22Rv1 (cell line): ENCODE measurements at regions not wholly inside any gene's neighbourhood (a gene's known extent, or its start where the extent isn't known, plus 50 kb on each side); places are given as distances from the start of the nearest gene placed in this dataset.
"Not testable (repeated sequence)": the region's sequence is repeated elsewhere in the genome, so short reads cannot be mapped to it uniquely, and the experiment has no call there.

Experiments
- H3K27ac ChIP-seq: fragments of 450-650 bp; 2 replicates; pipeline ENCODE4 v1.5.1; 2017
- ZFX ChIP-seq: fragments of 450-650 bp; IDR thresholded peaks from 2 replicates; pipeline ENCODE4 v1.6.1; 2017; ENCODE audit warnings: antibody characterized with exemption, borderline replicate concordance
- TF ChIP-seq, protein P1 (sequence below): fragments of 450-650 bp; IDR thresholded peaks from 2 replicates; pipeline ENCODE4 v1.5.1; 2017; ENCODE audit warnings: mild to moderate bottlenecking

DNA sequence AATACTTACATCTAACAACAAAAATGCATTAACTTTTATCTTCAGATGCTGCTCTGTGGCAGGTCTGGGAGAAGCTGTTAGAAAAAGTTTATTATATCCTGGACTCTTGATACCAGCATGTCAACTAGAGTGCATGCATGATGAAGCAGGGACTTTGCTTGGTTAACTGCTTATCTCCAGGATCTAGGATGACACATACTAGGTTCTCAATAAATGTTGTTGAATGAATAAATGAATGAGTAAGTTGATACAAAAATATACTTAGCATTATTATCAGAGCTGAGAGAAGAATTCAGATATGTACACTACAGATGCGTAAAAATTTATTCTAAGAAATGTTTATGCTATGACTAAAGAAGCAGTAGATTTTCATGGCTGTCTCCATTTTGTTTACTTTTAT lies 304.3 kb downstream of the LTN1 start:
- H3K27ac ChIP-seq, result no peak overlapping the region
- TF ChIP-seq, protein P1, sequence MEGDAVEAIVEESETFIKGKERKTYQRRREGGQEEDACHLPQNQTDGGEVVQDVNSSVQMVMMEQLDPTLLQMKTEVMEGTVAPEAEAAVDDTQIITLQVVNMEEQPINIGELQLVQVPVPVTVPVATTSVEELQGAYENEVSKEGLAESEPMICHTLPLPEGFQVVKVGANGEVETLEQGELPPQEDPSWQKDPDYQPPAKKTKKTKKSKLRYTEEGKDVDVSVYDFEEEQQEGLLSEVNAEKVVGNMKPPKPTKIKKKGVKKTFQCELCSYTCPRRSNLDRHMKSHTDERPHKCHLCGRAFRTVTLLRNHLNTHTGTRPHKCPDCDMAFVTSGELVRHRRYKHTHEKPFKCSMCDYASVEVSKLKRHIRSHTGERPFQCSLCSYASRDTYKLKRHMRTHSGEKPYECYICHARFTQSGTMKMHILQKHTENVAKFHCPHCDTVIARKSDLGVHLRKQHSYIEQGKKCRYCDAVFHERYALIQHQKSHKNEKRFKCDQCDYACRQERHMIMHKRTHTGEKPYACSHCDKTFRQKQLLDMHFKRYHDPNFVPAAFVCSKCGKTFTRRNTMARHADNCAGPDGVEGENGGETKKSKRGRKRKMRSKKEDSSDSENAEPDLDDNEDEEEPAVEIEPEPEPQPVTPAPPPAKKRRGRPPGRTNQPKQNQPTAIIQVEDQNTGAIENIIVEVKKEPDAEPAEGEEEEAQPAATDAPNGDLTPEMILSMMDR, result no peak
- no peak for TF ChIP-seq ZFX

DNA sequence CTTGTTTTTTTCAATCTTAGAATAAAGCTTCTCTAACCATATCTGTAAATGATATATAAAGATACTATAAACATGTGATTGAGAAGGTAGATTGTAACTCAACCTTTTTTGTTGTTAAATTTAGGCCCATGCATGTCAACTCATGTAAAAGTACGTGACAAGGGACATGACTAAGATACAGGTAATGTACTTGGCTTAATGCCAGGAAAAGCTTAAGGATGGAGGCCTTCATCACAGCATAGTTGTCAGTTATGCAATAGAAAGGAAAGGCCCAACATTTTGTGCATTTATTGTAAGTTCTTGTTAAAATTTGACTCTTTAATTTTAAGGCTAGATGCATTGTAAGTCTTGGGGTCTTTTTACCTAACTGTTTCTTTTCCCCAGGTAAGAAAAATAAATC lies 305.1 kb downstream of the LTN1 start:
- H3K27ac ChIP-seq, result no peak overlapping the region
- TF ChIP-seq, protein P1, result no peak
- TF ChIP-seq ZFX, result no peak

GRCh38 chr21:28683982-28684752 lies 308.5 kb downstream of the LTN1 start:
- no peak overlapping the region for H3K27ac ChIP-seq
- TF ChIP-seq, protein P1, result no peak
- TF ChIP-seq ZFX, result no peak

DNA sequence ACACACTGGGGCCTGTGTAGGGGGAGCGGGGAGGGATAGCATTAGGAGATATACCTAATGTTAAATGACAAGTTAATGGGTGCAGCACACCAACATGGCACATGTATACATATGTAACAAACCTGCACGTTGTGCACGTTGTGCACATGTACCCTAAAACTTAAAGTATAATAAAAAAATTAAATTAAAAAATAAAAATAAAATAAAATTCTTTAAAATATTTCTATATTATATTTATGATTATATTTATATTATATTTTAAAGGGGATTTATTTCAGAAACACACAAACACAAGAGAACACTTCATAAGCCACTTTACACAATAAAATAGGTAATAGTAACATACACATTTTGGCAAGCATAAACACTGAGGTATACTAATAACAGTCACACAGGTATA lies 309.8 kb downstream of the LTN1 start:
- H3K27ac ChIP-seq, result not testable (repeated sequence)

GRCh38 chr21:28677096-28677495 lies 315.6 kb downstream of the LTN1 start:
- not testable (repeated sequence) for H3K27ac ChIP-seq

- no peak overlapping the region for H3K27ac ChIP-seq
- TF ChIP-seq ZFX, result no peak
- TF ChIP-seq, protein P1, result no peak
Observed at GRCh38 chr21:28675331-28676041, 317.2 kb downstream of the LTN1 start.

DNA sequence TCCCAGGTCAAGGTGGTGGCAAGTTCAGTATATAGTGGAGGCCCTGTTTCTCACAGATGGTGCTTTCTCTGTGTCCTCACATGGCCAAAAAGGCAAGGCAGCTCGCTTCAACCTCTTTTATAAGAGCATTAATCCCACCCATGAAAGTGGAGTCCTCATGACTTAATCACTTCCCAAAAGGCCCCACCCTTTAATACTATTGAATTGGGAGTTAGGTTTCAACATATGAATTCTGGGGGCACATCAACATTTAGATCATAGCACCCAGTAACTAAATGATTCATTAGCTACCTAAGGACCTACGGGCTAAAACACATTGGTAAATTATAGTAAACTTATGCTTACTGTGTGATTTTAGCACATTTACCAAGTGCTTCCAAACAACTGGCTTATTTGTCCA lies 317.9 kb downstream of the LTN1 start:
- no peak for TF ChIP-seq ZFX
- TF ChIP-seq, protein P1, result no peak
- H3K27ac ChIP-seq, result no peak overlapping the region

- TF ChIP-seq ZFX, result no peak
- TF ChIP-seq, protein P1, result no peak
- no peak overlapping the region for H3K27ac ChIP-seq
Observed at GRCh38 chr21:28671549-28672195, 321.0 kb downstream of the LTN1 start.
